ENCODE measurements at regions not wholly inside any gene's neighbourhood (a gene's known extent, or its start where the extent isn't known, plus 50 kb on each side); places are given as distances from the start of the nearest gene placed in this dataset.
A peak's percentile ranks its signal among the peaks of the same experiment; 100 is the strongest.

DNA sequence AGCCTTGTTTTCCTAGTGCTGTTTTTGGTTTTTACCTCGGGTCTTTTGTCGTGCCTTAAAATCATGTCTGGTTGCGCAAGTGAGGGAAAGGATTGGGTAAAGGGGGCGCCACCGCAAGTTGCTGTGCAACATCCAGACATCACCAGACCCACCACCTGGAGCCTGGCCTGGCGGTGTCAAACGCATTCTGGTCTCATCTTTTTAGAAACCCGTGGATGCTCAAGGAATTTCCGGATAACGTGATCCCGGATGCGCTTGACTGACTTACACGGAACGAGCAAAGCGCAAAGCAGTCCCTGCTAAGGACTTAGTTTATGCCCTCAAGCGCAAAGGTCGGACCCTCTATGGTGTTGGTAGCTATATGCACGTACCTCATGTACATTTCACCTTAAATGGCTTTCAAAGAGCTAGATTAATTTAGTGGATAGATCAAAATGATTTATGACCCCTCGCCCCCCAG is 105.2 kb downstream of the OR2B2 start (continued):
- no peak for TF ChIP-seq EZH2 (IDR thresholded peaks at IDR 0.05; ENCODE audit: low read depth, unreplicated experiment)
- TF ChIP-seq, protein P1, sequence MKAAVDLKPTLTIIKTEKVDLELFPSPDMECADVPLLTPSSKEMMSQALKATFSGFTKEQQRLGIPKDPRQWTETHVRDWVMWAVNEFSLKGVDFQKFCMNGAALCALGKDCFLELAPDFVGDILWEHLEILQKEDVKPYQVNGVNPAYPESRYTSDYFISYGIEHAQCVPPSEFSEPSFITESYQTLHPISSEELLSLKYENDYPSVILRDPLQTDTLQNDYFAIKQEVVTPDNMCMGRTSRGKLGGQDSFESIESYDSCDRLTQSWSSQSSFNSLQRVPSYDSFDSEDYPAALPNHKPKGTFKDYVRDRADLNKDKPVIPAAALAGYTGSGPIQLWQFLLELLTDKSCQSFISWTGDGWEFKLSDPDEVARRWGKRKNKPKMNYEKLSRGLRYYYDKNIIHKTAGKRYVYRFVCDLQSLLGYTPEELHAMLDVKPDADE (IDR thresholded peaks at IDR 0.05): no peak

DNA sequence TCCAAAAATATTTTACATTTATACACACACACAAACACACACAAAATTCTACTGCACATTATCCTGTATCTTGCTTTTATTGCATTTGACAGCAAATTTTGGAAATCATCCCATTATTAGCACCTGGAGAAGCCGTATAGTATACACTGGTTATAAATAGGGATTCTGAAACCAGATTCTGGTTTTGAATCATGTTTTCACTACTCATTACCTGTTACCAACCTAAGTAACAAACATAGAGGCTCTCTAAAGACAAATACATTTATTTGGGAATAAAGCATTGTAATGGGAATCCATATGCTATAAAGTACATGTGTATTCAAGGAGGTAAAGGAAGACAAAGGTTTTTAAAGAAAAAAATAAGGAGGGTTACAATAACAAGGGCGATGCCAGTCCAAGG is 106.8 kb downstream of the OR2B2 start:
- Mint-ChIP-seq H3K9me3 (peaks cover 3% of the 10 kb centered on the region; the same call in 2 of the 3 replicates), H3K4me3 (peak overlapping the region; percentile 22; the same call in 1 of the 3 replicates), H3K36me3 (ENCODE audit: low read depth) (peaks cover 2% of the 10 kb centered on the region; the same call in 2 of the 3 replicates), H3K4me1 (peaks cover 15% of the 10 kb centered on the region), H3K27me3 (ENCODE audit: insufficient read depth, low read depth, poor library complexity) (peaks cover 32% of the 10 kb centered on the region), H3K27ac (no peak overlapping the region)
- H2AFZ ChIP-seq: no peak overlapping the region
- H3K27ac ChIP-seq (ENCODE audit: low read depth): no peak overlapping the region
- no peaks in the 10 kb centered on the region for H3K36me3 ChIP-seq (ENCODE audit: insufficient read depth)
- no peaks in the 10 kb centered on the region for H3K27me3 ChIP-seq (ENCODE audit: insufficient read depth)
- ATAC-seq (no peak), DNase-seq (ENCODE audit: low spot score) (no peak)
- peaks cover 12% of the 10 kb centered on the region for H3K4me1 ChIP-seq (ENCODE audit: insufficient read depth)
- H4K20me1 ChIP-seq (replicated peaks; ENCODE audit: insufficient read depth): no peaks in the 10 kb centered on the region
- H3K9me2 ChIP-seq (ENCODE audit: insufficient read depth): no peaks in the 10 kb centered on the region
- H3K4me3 ChIP-seq: no peak overlapping the region
- H3K4me2 ChIP-seq: no peak overlapping the region
- no peak for TF ChIP-seq ZNF114 (CRISPR knock-in tag; IDR thresholded peaks at IDR 0.05)
- TF ChIP-seq, protein P2, sequence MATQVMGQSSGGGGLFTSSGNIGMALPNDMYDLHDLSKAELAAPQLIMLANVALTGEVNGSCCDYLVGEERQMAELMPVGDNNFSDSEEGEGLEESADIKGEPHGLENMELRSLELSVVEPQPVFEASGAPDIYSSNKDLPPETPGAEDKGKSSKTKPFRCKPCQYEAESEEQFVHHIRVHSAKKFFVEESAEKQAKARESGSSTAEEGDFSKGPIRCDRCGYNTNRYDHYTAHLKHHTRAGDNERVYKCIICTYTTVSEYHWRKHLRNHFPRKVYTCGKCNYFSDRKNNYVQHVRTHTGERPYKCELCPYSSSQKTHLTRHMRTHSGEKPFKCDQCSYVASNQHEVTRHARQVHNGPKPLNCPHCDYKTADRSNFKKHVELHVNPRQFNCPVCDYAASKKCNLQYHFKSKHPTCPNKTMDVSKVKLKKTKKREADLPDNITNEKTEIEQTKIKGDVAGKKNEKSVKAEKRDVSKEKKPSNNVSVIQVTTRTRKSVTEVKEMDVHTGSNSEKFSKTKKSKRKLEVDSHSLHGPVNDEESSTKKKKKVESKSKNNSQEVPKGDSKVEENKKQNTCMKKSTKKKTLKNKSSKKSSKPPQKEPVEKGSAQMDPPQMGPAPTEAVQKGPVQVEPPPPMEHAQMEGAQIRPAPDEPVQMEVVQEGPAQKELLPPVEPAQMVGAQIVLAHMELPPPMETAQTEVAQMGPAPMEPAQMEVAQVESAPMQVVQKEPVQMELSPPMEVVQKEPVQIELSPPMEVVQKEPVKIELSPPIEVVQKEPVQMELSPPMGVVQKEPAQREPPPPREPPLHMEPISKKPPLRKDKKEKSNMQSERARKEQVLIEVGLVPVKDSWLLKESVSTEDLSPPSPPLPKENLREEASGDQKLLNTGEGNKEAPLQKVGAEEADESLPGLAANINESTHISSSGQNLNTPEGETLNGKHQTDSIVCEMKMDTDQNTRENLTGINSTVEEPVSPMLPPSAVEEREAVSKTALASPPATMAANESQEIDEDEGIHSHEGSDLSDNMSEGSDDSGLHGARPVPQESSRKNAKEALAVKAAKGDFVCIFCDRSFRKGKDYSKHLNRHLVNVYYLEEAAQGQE (IDR thresholded peaks at IDR 0.05; ENCODE audit: unreplicated experiment): no peak
- TF ChIP-seq NANOG (IDR thresholded peaks at IDR 0.05; ENCODE audit: borderline replicate concordance): no peak
- no peak for TF ChIP-seq JUNB (IDR thresholded peaks at IDR 0.05; ENCODE audit: unreplicated experiment)
- TF ChIP-seq, protein P1 (IDR thresholded peaks at IDR 0.05): no peak
- 0 out of 2 replicates have a peak, but pooled peaks cover 3% of the 10 kb centered on the region for H3F3A ChIP-seq (replicated peaks; ENCODE audit: low read depth)
- H3K79me2 ChIP-seq (replicated peaks; ENCODE audit: insufficient read depth): peaks cover 2% of the 10 kb centered on the region; the same call in 1 of the 2 replicates

DNA sequence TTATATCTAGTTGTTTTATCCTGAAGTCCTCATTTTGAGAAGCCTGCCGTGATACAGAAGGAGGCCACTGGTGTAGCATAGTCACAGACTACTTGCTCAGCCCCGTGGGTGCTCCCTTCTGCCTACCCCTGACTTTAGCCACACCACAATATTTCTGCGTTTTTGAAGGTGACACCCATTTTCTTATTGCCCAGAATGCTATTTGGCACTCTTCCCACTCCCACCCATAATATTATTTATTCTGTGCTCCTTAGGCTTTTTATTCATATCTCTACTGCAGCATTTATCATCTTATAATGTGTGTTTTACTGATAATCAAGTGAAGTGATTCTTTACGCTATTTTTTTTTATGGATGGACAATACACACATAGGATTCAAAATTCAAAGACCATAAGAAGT is 107.3 kb downstream of the OR2B2 start:
- no peak overlapping the region for H3K4me2 ChIP-seq
- no peaks in the 10 kb centered on the region for H4K20me1 ChIP-seq (replicated peaks; ENCODE audit: insufficient read depth)
- H3K27me3 ChIP-seq (ENCODE audit: insufficient read depth): no peaks in the 10 kb centered on the region
- ATAC-seq (no peak), DNase-seq (ENCODE audit: low spot score) (no peak)
- no peak overlapping the region for H3K4me3 ChIP-seq
- H3F3A ChIP-seq (replicated peaks; ENCODE audit: low read depth): 0 out of 2 replicates have a peak, but pooled peaks cover 3% of the 10 kb centered on the region
- peaks cover 15% of the 10 kb centered on the region for H3K4me1 Mint-ChIP-seq
- no peak overlapping the region for H3K27ac ChIP-seq (ENCODE audit: low read depth)
- H3K36me3 Mint-ChIP-seq (ENCODE audit: low read depth): no peaks in the 10 kb centered on the region
- peaks cover 12% of the 10 kb centered on the region for H3K4me1 ChIP-seq (ENCODE audit: insufficient read depth)
- no peaks in the 10 kb centered on the region for H3K36me3 ChIP-seq (ENCODE audit: insufficient read depth)
- H2AFZ ChIP-seq: no peak overlapping the region
- no peaks in the 10 kb centered on the region for H3K9me2 ChIP-seq (ENCODE audit: insufficient read depth)
- peaks cover 3% of the 10 kb centered on the region; the same call in 2 of the 3 replicates for H3K9me3 Mint-ChIP-seq
- H3K79me2 ChIP-seq (replicated peaks; ENCODE audit: insufficient read depth): no peaks in the 10 kb centered on the region
- no peak overlapping the region; the same call in 2 of the 3 replicates for H3K4me3 Mint-ChIP-seq
- peaks cover 27% of the 10 kb centered on the region for H3K27me3 Mint-ChIP-seq (ENCODE audit: insufficient read depth, low read depth, poor library complexity)
- H3K27ac Mint-ChIP-seq: no peak overlapping the region
- TF ChIP-seq CREB1 (CRISPR knock-in tag; IDR thresholded peaks at IDR 0.05; ENCODE audit: low read depth): no peak
- no peak for TF ChIP-seq NANOG (IDR thresholded peaks at IDR 0.05; ENCODE audit: borderline replicate concordance)
- TF ChIP-seq JUNB (IDR thresholded peaks at IDR 0.05; ENCODE audit: unreplicated experiment): no peak
- no peak for TF ChIP-seq EZH2 (IDR thresholded peaks at IDR 0.05; ENCODE audit: low read depth, unreplicated experiment)
- no peak for TF ChIP-seq EZH2phosphoT487 (IDR thresholded peaks at IDR 0.05; ENCODE audit: unreplicated experiment)
- TF ChIP-seq, protein P1 (IDR thresholded peaks at IDR 0.05): no peak
- no peak for TF ChIP-seq ZNF114 (CRISPR knock-in tag; IDR thresholded peaks at IDR 0.05)
- TF ChIP-seq STAT1 (IDR thresholded peaks at IDR 0.05; ENCODE audit: unreplicated experiment): no peak
- TF ChIP-seq ZNF331 (CRISPR knock-in tag; IDR thresholded peaks at IDR 0.05; ENCODE audit: low read depth): no peak
- TF ChIP-seq POLR2AphosphoS5 (IDR thresholded peaks at IDR 0.05; ENCODE audit: low read depth): no peak
- TF ChIP-seq, protein P3, sequence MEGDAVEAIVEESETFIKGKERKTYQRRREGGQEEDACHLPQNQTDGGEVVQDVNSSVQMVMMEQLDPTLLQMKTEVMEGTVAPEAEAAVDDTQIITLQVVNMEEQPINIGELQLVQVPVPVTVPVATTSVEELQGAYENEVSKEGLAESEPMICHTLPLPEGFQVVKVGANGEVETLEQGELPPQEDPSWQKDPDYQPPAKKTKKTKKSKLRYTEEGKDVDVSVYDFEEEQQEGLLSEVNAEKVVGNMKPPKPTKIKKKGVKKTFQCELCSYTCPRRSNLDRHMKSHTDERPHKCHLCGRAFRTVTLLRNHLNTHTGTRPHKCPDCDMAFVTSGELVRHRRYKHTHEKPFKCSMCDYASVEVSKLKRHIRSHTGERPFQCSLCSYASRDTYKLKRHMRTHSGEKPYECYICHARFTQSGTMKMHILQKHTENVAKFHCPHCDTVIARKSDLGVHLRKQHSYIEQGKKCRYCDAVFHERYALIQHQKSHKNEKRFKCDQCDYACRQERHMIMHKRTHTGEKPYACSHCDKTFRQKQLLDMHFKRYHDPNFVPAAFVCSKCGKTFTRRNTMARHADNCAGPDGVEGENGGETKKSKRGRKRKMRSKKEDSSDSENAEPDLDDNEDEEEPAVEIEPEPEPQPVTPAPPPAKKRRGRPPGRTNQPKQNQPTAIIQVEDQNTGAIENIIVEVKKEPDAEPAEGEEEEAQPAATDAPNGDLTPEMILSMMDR (conservative IDR thresholded peaks at IDR 0.05; ENCODE audit: low read depth in 2 of 2): no peak
